ENCODE measurements at regions not wholly inside any gene's neighbourhood (a gene's known extent, or its start where the extent isn't known, plus 50 kb on each side); places are given as distances from the start of the nearest gene placed in this dataset.
"Not testable (repeated sequence)": the region's sequence is repeated elsewhere in the genome, so short reads cannot be mapped to it uniquely, and the experiment has no call there.

- H3K9ac ChIP-seq (ENCODE audit: low read length); RAD21 ChIA-PET (ENCODE audit: low non-redundant PET in 1 of 2, low total read pairs in 2 of 2, uncharacterized antibody in 2 of 2, unreplicated experiment in 2 of 2); H3K9me3 ChIP-seq (ENCODE audit: control insufficient read depth in 1 of 2, insufficient read depth in 1 of 2, low read depth in 1 of 2, low read length in 2 of 2); H2AFZ ChIP-seq (ENCODE audit: low read depth, low read length, poor library complexity, severe bottlenecking); H3K9me2 ChIP-seq (ENCODE audit: insufficient read depth); H3K4me1 ChIP-seq (ENCODE audit: control insufficient read depth in 1 of 2, insufficient read depth in 2 of 2, low read length in 2 of 2); intact Hi-C loops (cut with micrococcal nuclease); POLR2A ChIA-PET; H3K4me3 ChIP-seq (replicated peaks in 1 of 2; ENCODE audit: low read depth in 1 of 2, low read length in 2 of 2); ATAC-seq; H4K20me1 ChIP-seq (ENCODE audit: insufficient read depth); H3K4me2 ChIP-seq (ENCODE audit: low read length); BruUV-seq (replicated peaks); H3K27ac ChIP-seq (ENCODE audit: low read depth, low read length); H3K36me3 ChIP-seq (ENCODE audit: control insufficient read depth in 1 of 2, insufficient read depth in 2 of 2, low read length in 2 of 2); DNase-seq (ENCODE audit: low read depth, low spot score); H3K27me3 ChIP-seq (ENCODE audit: insufficient read depth, low read length); H3K79me2 ChIP-seq (ENCODE audit: insufficient read depth, low read length); CTCF ChIA-PET: not testable (repeated sequence)
- peak; percentile 14 to 36 (median 17); a peak in 2 of 6 replicates for TF ChIP-seq CTCF (IDR thresholded peaks at IDR 0.05 in 2 of 3, conservative IDR thresholded peaks at IDR 0.05 in 1 of 3; ENCODE audit: borderline replicate concordance in 1 of 3, insufficient read depth in 1 of 3, low read depth in 2 of 3, low read length in 2 of 3)
Observed at GRCh38 chr6:157176-157575, 135.1 kb upstream of the DUSP22 start.

GRCh38 chr6:161657-162056 is 130.6 kb upstream of the DUSP22 start:
- H3K9ac ChIP-seq (ENCODE audit: low read length); H3K9me2 ChIP-seq (ENCODE audit: insufficient read depth); H2AFZ ChIP-seq (ENCODE audit: low read depth, low read length, poor library complexity, severe bottlenecking); H3K79me2 ChIP-seq (ENCODE audit: insufficient read depth, low read length); CTCF ChIA-PET; H3K4me2 ChIP-seq (ENCODE audit: low read length); H3K27ac ChIP-seq (ENCODE audit: low read depth, low read length); intact Hi-C loops (cut with micrococcal nuclease); DNase-seq (ENCODE audit: low read depth, low spot score); ATAC-seq; POLR2A ChIA-PET; H4K20me1 ChIP-seq (ENCODE audit: insufficient read depth); H3K36me3 ChIP-seq (ENCODE audit: control insufficient read depth in 1 of 2, insufficient read depth in 2 of 2, low read length in 2 of 2); RAD21 ChIA-PET (ENCODE audit: low non-redundant PET in 1 of 2, low total read pairs in 2 of 2, uncharacterized antibody in 2 of 2, unreplicated experiment in 2 of 2); H3K4me1 ChIP-seq (ENCODE audit: control insufficient read depth in 1 of 2, insufficient read depth in 2 of 2, low read length in 2 of 2); H3K4me3 ChIP-seq (replicated peaks in 1 of 2; ENCODE audit: low read depth in 1 of 2, low read length in 2 of 2); H3K9me3 ChIP-seq (ENCODE audit: control insufficient read depth in 1 of 2, insufficient read depth in 1 of 2, low read depth in 1 of 2, low read length in 2 of 2); BruUV-seq (replicated peaks); H3K27me3 ChIP-seq (ENCODE audit: insufficient read depth, low read length): not testable (repeated sequence)

Measured in HCT116 (cell line).